Neural crest cell (in vitro differentiated cells): ENCODE measurements at regions not wholly inside any gene's neighbourhood (a gene's known extent, or its start where the extent isn't known, plus 50 kb on each side); places are given as distances from the start of the nearest gene placed in this dataset.

ENCODE experiments used
- DNase-seq: peaks from one replicate; pipeline ENCODE4 v3.0.0; 2021; ENCODE audit warnings: low read depth, mixed read lengths, low spot score
- H3K27ac Mint-ChIP-seq: one replicate; pipeline ENCODE4 v1.8.0; 2021; ENCODE audit warnings: mild to moderate bottlenecking, mixed read lengths; ENCODE audit not compliant: unreplicated experiment
- H3K27me3 Mint-ChIP-seq: 2 replicates; pipeline ENCODE4 v1.8.0; 2021; ENCODE audit warnings: low read depth, mild to moderate bottlenecking, mixed read lengths
- H3K36me3 Mint-ChIP-seq: 2 replicates; pipeline ENCODE4 v1.8.0; 2021; ENCODE audit warnings: low read depth, mild to moderate bottlenecking, mixed read lengths
- H3K4me1 Mint-ChIP-seq: 2 replicates; pipeline ENCODE4 v1.8.0; 2021; ENCODE audit warnings: mixed read lengths
- H3K4me3 Mint-ChIP-seq: one replicate; pipeline ENCODE4 v1.8.0; 2021; ENCODE audit warnings: mild to moderate bottlenecking, mixed read lengths
- H3K9me3 Mint-ChIP-seq: 2 replicates; pipeline ENCODE4 v1.8.0; 2021; ENCODE audit warnings: mixed read lengths
- TF ChIP-seq, protein P1 (sequence below): fragments of 200-600 bp; sonication (generic); conservative IDR thresholded peaks from 2 replicates; pipeline ENCODE4 v1.5.0; 2021; ENCODE audit warnings: antibody characterized with exemption, mild to moderate bottlenecking

DNA sequence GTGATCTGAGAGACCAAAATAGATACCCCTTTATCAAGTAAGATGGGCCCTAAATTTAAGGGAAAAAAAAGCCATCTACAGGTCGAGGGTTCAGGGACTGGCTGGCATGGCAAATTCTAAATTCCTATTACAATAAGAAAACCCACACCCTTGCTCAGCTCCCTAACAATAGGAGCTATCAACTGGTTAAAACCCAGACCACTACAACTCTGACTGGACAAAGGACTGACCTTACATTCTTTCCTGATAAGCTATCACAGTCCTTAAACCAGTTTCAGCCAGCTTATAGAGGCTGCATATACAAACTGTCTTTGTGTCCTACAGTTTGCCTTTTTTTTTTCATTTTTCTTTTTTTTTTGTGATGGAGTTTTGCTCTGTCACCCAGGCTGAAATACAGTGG lies 803.6 kb downstream of the NR2F1-AS1 start:
- Mint-ChIP-seq H3K9me3 (peaks cover 2% of the 10 kb centered on the region), H3K4me3 (no peak overlapping the region), H3K36me3 (no peaks in the 10 kb centered on the region), H3K27ac (no peak overlapping the region), H3K27me3 (no peaks in the 10 kb centered on the region), H3K4me1 (peaks cover 43% of the 10 kb centered on the region)
- TF ChIP-seq, protein P1, sequence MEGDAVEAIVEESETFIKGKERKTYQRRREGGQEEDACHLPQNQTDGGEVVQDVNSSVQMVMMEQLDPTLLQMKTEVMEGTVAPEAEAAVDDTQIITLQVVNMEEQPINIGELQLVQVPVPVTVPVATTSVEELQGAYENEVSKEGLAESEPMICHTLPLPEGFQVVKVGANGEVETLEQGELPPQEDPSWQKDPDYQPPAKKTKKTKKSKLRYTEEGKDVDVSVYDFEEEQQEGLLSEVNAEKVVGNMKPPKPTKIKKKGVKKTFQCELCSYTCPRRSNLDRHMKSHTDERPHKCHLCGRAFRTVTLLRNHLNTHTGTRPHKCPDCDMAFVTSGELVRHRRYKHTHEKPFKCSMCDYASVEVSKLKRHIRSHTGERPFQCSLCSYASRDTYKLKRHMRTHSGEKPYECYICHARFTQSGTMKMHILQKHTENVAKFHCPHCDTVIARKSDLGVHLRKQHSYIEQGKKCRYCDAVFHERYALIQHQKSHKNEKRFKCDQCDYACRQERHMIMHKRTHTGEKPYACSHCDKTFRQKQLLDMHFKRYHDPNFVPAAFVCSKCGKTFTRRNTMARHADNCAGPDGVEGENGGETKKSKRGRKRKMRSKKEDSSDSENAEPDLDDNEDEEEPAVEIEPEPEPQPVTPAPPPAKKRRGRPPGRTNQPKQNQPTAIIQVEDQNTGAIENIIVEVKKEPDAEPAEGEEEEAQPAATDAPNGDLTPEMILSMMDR = no peak
- DNase-seq = no peak

DNA sequence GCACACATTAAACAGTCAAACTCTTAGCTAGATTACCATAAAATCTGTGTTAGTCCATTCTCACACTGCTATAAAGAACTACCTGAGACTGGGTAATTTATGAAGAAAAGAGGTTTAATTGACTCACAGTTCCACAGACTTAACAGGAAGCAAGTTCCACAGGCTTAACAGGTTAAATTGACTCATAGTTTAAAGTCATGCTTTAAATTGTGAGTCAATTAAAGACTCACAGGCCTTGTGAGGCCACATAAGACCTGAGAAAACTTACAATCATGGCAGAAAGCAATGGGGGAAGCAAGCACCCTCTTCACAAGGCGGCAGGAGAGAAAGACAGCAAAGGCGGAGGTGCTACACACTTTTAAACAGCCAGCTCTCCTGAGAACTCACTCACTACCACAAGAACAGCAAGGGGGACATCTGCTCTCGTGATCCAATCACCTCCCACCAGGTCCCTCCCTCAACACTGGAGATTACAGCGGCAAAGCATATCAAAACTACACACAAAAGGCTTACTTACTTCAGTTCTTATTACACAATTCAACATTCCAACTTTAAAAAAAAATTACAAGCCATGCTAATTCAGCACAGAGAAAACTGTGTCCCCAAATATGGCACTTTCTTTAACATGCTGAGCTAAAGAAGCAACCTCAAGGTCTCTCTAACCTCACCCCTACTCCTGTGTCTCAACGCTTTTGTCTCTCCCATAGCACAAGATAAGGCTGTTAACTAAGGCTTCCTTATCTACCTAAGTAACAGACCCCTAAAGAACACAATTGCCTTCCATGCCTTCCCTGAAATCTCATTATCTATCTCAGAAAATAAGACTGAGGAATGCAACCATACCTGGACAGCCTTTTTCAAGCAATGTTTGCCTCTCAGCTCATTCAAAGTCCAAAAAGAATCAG lies 805.1 kb downstream of the NR2F1-AS1 start:
- H3K27ac Mint-ChIP-seq = no peak overlapping the region

DNA sequence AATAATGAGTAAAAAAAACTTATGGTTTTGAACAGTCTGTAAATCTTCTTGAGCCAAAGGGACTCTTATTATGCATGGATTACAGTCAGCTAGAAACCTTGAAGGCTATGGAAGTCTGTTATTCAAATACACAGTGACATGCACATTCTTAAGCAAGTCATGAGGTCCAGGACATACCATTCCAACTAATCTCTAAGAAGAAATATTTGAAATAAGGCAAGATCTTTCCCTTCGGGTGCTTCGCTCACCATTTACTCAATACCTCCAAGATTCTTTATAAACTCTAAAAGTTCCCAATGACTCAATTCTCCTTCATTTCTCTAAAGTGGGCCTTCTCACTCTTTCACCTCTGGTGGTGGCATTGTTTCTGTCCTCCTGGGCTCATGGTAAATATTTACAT lies 811.0 kb downstream of the NR2F1-AS1 start:
- Mint-ChIP-seq H3K27me3 (no peaks in the 10 kb centered on the region), H3K27ac (no peak overlapping the region), H3K4me3 (no peak overlapping the region), H3K4me1 (no peaks in the 10 kb centered on the region), H3K9me3 (peaks cover 19% of the 10 kb centered on the region), H3K36me3 (no peaks in the 10 kb centered on the region)
- TF ChIP-seq, protein P1 = no peak
- no peak for DNase-seq

More for the DNA sequence above, 805.1 kb downstream of the NR2F1-AS1 start:
- TF ChIP-seq, protein P1 = no peak
- Mint-ChIP-seq H3K27me3 (no peaks in the 10 kb centered on the region), H3K4me3 (no peak overlapping the region), H3K9me3 (peaks cover 5% of the 10 kb centered on the region), H3K36me3 (no peaks in the 10 kb centered on the region), H3K4me1 (peaks cover 36% of the 10 kb centered on the region)
- DNase-seq = no peak

DNA sequence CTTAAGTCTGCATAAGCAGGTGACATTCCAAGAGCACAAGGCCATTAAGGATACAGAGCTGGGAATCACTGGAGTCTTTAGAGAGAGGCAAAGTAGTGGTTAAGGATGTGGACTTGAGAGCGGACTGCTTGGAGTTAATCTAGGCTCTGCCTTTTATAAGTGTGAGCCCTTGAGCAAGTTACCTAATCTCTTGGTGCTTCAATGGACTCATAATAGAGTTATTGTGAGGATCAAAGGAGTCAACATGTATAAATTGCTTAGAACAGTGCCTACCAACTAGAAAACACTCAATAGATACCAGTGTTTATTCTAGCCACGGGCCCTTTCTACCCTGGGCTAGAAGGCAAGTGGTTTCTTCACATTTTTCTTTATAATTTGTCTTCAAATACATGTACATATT lies 819.4 kb downstream of the NR2F1-AS1 start:
- Mint-ChIP-seq H3K4me1 (peaks cover 17% of the 10 kb centered on the region), H3K9me3 (peaks cover 3% of the 10 kb centered on the region), H3K36me3 (no peaks in the 10 kb centered on the region), H3K27me3 (no peaks in the 10 kb centered on the region), H3K4me3 (no peak overlapping the region), H3K27ac (no peak overlapping the region)
- TF ChIP-seq, protein P1 = no peak
- no peak for DNase-seq

DNA sequence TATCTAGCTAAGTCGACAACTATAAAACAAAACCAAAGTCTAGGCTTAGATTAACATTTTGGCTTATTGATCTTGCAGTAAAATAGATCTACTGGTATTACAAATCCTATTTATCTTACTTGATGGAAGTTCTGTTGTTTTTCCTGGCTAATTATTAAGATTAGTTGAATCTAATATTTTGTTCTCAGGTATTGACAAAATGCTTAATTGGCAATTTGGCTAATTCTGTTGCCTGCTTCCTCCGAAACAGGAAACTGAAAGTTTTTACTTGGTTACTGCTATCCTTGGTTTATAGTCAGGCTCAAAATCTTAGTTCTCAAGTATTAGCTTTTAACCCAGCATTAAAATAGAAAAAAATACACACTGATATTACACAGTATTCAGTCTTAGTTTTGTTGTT lies 820.5 kb downstream of the NR2F1-AS1 start:
- Mint-ChIP-seq H3K36me3 (no peaks in the 10 kb centered on the region), H3K4me1 (peaks cover 20% of the 10 kb centered on the region), H3K27me3 (no peaks in the 10 kb centered on the region), H3K4me3 (no peak overlapping the region), H3K27ac (no peak overlapping the region), H3K9me3 (peaks cover 3% of the 10 kb centered on the region)
- TF ChIP-seq, protein P1 = no peak
- no peak for DNase-seq
